Gastroesophageal sphincter (tissue), 4 donors: ENCODE measurements at regions not wholly inside any gene's neighbourhood (a gene's known extent, or its start where the extent isn't known, plus 50 kb on each side); places are given as distances from the start of the nearest gene placed in this dataset.

ENCODE experiments used
- ATAC-seq: fragments of 150-250 bp; one replicate; pipeline ENCODE4 v1.9.1; 2016; ENCODE audit warnings: mild to moderate bottlenecking, moderate library complexity
- H3K27ac ChIP-seq, 4 donors: fragments of 200-600 bp; sonication (generic) in 3 of 4; 1 replicate in 3 of 4; 2 replicates in 1 of 4; pipeline ENCODE4 v1.5.1; 2016 to 2019
- H3K27me3 ChIP-seq: fragments of 200-600 bp; sonication (generic); one replicate; pipeline ENCODE4 v1.5.1; 2019
- H3K36me3 ChIP-seq, 2 donors: fragments of 200-600 bp; sonication (generic); one replicate each; pipeline ENCODE4 v1.5.1; 2019; ENCODE audit warnings: control low read depth in 1 of 2
- H3K4me1 ChIP-seq, 3 donors: fragments of 200-600 bp; sonication (generic); 1 replicate in 2 of 3; 2 replicates in 1 of 3; pipeline ENCODE4 v1.5.1; 2016 to 2019; ENCODE audit warnings: control low read depth in 2 of 3
- H3K4me3 ChIP-seq, 2 donors: fragments of 200-600 bp; sonication (generic); one replicate each; pipeline ENCODE4 v1.5.1; 2019; ENCODE audit warnings: mild to moderate bottlenecking in 1 of 2, moderate library complexity in 1 of 2
- H3K9me3 ChIP-seq, 3 donors: fragments of 200-600 bp; sonication (generic); one replicate each; pipeline ENCODE4 v1.5.1; 2017 to 2019; ENCODE audit warnings: control low read depth in 2 of 3
- CTCF ChIP-seq, 4 experiments: fragments of 200-600 bp in 2 of 4; fragments of 450-650 bp in 2 of 4; sonication (generic) in 1 of 4; IDR thresholded peaks; one replicate each; pipeline ENCODE4 v1.5.1; 2017 to 2019; ENCODE audit warnings: antibody characterized with exemption in 4 of 4, mild to moderate bottlenecking in 2 of 4, moderate library complexity in 2 of 4
- EP300 ChIP-seq: sonication (generic); formaldehyde crosslinking; IDR thresholded peaks from one replicate; pipeline ENCODE4 v1.6.1; 2017; ENCODE audit warnings: antibody characterized with exemption, mild to moderate bottlenecking
- POLR2A ChIP-seq, 2 donors: fragments of 450-650 bp; IDR thresholded peaks; one replicate each; pipeline ENCODE4 v1.6.1; 2017; ENCODE audit warnings: antibody characterized with exemption in 2 of 2, mild to moderate bottlenecking in 2 of 2, moderate library complexity in 1 of 2
- POLR2AphosphoS5 ChIP-seq: sonication (generic); formaldehyde crosslinking; IDR thresholded peaks from one replicate; pipeline ENCODE4 v1.6.1; 2017; ENCODE audit warnings: antibody characterized with exemption
- WGBS, 2 donors: methylation state at CpG; one replicate each; pipeline ENCODE4 v1.1.5; 2018; ENCODE audit warnings: low coverage in 1 of 2; 5-methylcytosine and 5-hydroxymethylcytosine counted together

- TF ChIP-seq POLR2AphosphoS5 (no peak), POLR2A (IDR thresholded peaks at IDR 0.05) (no peak), EP300 (no peak), CTCF (IDR thresholded peaks at IDR 0.05) (no peak)
- ATAC-seq = no peak
- H3K27me3 ChIP-seq = no peaks in the 10 kb centered on the region
- no peak overlapping the region for H3K4me3 ChIP-seq
- no peaks in the 10 kb centered on the region for H3K9me3 ChIP-seq
- H3K36me3 ChIP-seq = no peaks in the 10 kb centered on the region
- WGBS, 2 donors = 79 to 92% methylated on average over 2 of the region's 2 CpGs
- H3K4me1 ChIP-seq = no peaks in the 10 kb centered on the region
- no peak overlapping the region for H3K27ac ChIP-seq
Measured at GRCh38 chr3:110779581-110779980, 292.0 kb upstream of the NECTIN3 start.

GRCh38 chr3:110783541-110783940 lies 288.1 kb upstream of the NECTIN3 start:
- 73 to 76% methylated on average over 3 of the region's 3 CpGs for WGBS, 2 donors
- Histone ChIP-seq H3K9me3 (peaks cover 0 to 4% (median 0%) of the 10 kb centered on the region in 3 donors), H3K4me3 (no peak overlapping the region), H3K4me1 (no peaks in the 10 kb centered on the region), H3K27ac (no peak overlapping the region), H3K27me3 (no peaks in the 10 kb centered on the region), H3K36me3 (no peaks in the 10 kb centered on the region)
- no peak for ATAC-seq
- TF ChIP-seq POLR2AphosphoS5 (no peak), EP300 (no peak), POLR2A (IDR thresholded peaks at IDR 0.05) (no peak), CTCF (IDR thresholded peaks at IDR 0.05) (no peak)

- Histone ChIP-seq H3K27ac (no peak overlapping the region), H3K4me1 (no peaks in the 10 kb centered on the region), H3K4me3 (no peak overlapping the region), H3K27me3 (no peaks in the 10 kb centered on the region), H3K36me3 (no peaks in the 10 kb centered on the region), H3K9me3 (peaks cover 0 to 4% (median 0%) of the 10 kb centered on the region in 3 donors)
- 71 to 89% methylated on average over 1 of the region's 1 CpG for whole genome bisulfite sequencing, 2 donors
- TF ChIP-seq POLR2AphosphoS5 (no peak), POLR2A (IDR thresholded peaks at IDR 0.05) (no peak), CTCF (IDR thresholded peaks at IDR 0.05) (no peak), EP300 (no peak)
- no peak for ATAC-seq
Measured at GRCh38 chr3:110788794-110789193, 282.8 kb upstream of the NECTIN3 start.

- Histone ChIP-seq H3K4me3 (no peak overlapping the region), H3K9me3 (peaks cover 0 to 4% (median 0%) of the 10 kb centered on the region in 3 donors), H3K27me3 (no peaks in the 10 kb centered on the region), H3K36me3 (no peaks in the 10 kb centered on the region), H3K4me1 (no peaks in the 10 kb centered on the region), H3K27ac (no peak overlapping the region)
- WGBS, 2 donors = 69 to 90% methylated on average over 2 of the region's 2 CpGs
- TF ChIP-seq POLR2A (IDR thresholded peaks at IDR 0.05) = no peak
- no peak for TF ChIP-seq CTCF (IDR thresholded peaks at IDR 0.05)
- TF ChIP-seq EP300 = no peak
- no peak for TF ChIP-seq POLR2AphosphoS5
- no peak for ATAC-seq
Measured at GRCh38 chr3:110789315-110789714, 282.3 kb upstream of the NECTIN3 start.

- no peak overlapping the region for H3K4me3 ChIP-seq
- TF ChIP-seq CTCF (IDR thresholded peaks at IDR 0.05) (no peak), POLR2AphosphoS5 (no peak), EP300 (no peak)
- H3K27me3 ChIP-seq = no peaks in the 10 kb centered on the region
- H3K9me3 ChIP-seq = peaks cover 0 to 4% (median 0%) of the 10 kb centered on the region in 3 donors
- no peaks in the 10 kb centered on the region for H3K4me1 ChIP-seq
- no peak for ATAC-seq
- no peaks in the 10 kb centered on the region for H3K36me3 ChIP-seq
- 72 to 90% methylated on average over 2 of the region's 2 CpGs for WGBS, 2 donors
- no peak overlapping the region for H3K27ac ChIP-seq
Measured at GRCh38 chr3:110790631-110791030, 281.0 kb upstream of the NECTIN3 start.
